ENCODE measurements at regions not wholly inside any gene's neighbourhood (a gene's known extent, or its start where the extent isn't known, plus 50 kb on each side); places are given as distances from the start of the nearest gene placed in this dataset.

DNA sequence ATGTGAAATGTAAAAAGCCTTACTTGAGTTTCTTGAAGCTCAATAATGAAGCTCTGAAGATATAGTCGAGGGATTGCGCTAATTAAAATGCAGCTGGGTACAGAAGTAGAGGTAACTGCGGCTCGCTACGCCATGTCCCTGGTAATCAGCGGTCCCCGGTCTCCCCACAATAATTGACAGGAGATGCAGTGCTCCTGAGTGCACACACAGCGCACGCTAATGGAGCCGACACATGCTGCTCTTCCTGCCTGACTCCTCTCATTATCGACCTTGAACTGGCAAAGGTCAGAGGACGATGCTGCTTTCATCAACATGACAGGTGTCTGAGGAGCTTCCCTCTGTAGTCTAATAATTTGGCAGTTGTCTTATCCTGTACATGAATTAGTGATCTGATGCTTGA is 365.9 kb downstream of the RNF144B start:
- TF ChIP-seq CTCF (IDR thresholded peaks at IDR 0.05) (no peak), POLR2A (IDR thresholded peaks at IDR 0.05) (no peak)

Data from lower leg skin (tissue), 3 donors.